ENCODE measurements at regions not wholly inside any gene's neighbourhood (a gene's known extent, or its start where the extent isn't known, plus 50 kb on each side); places are given as distances from the start of the nearest gene placed in this dataset.

DNA sequence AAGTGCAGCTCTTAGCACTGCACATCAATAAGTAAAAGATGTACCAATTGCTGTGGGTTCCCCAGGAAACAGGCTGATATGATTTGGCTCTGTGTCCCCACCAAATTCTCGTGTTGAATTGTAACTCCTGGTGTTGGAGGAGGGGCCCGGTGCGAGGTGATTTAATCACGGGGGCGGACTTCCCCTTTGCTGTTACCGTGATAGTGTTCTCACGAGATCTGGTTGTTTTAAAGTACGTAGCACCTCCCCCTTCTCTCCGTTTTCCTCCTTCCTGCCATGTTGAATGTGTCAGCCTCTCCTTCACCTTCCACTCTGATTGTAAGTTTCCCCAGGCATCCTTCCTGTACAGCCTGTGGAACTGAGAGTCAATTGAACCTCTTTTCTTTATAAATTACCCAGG is 93.2 kb upstream of the ACTBL2 start:
- no peak for DNase-seq
- H3K27ac ChIP-seq = no peak overlapping the region
- TF ChIP-seq, protein P1, sequence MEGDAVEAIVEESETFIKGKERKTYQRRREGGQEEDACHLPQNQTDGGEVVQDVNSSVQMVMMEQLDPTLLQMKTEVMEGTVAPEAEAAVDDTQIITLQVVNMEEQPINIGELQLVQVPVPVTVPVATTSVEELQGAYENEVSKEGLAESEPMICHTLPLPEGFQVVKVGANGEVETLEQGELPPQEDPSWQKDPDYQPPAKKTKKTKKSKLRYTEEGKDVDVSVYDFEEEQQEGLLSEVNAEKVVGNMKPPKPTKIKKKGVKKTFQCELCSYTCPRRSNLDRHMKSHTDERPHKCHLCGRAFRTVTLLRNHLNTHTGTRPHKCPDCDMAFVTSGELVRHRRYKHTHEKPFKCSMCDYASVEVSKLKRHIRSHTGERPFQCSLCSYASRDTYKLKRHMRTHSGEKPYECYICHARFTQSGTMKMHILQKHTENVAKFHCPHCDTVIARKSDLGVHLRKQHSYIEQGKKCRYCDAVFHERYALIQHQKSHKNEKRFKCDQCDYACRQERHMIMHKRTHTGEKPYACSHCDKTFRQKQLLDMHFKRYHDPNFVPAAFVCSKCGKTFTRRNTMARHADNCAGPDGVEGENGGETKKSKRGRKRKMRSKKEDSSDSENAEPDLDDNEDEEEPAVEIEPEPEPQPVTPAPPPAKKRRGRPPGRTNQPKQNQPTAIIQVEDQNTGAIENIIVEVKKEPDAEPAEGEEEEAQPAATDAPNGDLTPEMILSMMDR (IDR thresholded peaks at IDR 0.05) = no peak
- no peak overlapping the region for H3K4me3 ChIP-seq
- H3K36me3 ChIP-seq = no peaks in the 10 kb centered on the region
- H3K27me3 ChIP-seq = no peaks in the 10 kb centered on the region
- no peaks in the 10 kb centered on the region for H3K9me3 ChIP-seq
- H3K4me1 ChIP-seq = no peaks in the 10 kb centered on the region
- intact Hi-C loops (cut with DNase I; ENCODE audit: low total_unique reads) = no loop called here

DNA sequence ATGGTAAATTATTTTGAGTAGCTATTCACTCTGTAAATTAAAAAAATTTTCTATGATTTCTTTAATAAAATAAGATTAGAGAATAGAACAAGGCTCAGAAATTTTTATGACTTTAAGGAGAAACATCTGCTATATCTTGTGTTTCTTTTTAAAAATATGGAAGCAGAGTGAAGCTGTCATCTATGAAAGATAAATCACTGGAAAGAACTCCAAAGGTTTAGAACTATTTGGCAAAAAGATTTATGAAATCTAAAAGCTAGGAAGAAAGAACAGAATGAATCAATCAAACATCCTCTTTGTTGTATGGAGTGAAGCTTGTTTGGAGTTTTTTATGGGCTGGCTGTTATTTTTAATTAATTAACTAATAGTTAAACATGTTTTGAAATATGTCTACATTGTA is 89.8 kb upstream of the ACTBL2 start:
- no peak overlapping the region for H3K27ac ChIP-seq
- intact Hi-C loops (cut with DNase I; ENCODE audit: low total_unique reads) = no loop called here
- no peak overlapping the region for H3K4me3 ChIP-seq
- no peaks in the 10 kb centered on the region for H3K27me3 ChIP-seq
- H3K9me3 ChIP-seq = no peaks in the 10 kb centered on the region
- H3K36me3 ChIP-seq = no peaks in the 10 kb centered on the region
- H3K4me1 ChIP-seq = no peaks in the 10 kb centered on the region
- no peak for DNase-seq
- TF ChIP-seq, protein P1 (IDR thresholded peaks at IDR 0.05) = no peak

DNA sequence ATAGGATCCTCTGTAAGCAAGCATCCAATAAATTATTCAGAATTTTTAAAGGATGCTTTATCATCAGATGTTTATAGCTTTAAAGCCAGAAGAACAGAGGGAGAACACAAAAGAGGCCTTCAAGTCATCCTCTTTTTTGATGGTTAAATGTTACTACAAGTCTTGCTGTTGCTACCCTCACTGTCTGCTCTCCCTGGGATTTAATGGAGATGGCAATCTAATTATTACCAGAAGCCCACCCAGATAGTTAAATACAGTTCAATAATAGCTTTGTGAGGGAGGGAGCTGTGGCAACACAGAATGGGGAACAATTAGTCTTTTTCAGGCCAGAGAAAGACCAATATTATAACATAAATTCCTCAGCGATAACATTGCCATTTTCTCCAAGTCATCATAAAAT is 87.0 kb upstream of the ACTBL2 start:
- no peaks in the 10 kb centered on the region for H3K36me3 ChIP-seq
- H3K27ac ChIP-seq = no peak overlapping the region
- DNase-seq = no peak
- H3K4me3 ChIP-seq = no peak overlapping the region
- TF ChIP-seq, protein P1 (IDR thresholded peaks at IDR 0.05) = no peak
- no peaks in the 10 kb centered on the region for H3K27me3 ChIP-seq
- H3K9me3 ChIP-seq = no peaks in the 10 kb centered on the region
- no peaks in the 10 kb centered on the region for H3K4me1 ChIP-seq
- intact Hi-C loops (cut with DNase I; ENCODE audit: low total_unique reads) = no loop called here

DNA sequence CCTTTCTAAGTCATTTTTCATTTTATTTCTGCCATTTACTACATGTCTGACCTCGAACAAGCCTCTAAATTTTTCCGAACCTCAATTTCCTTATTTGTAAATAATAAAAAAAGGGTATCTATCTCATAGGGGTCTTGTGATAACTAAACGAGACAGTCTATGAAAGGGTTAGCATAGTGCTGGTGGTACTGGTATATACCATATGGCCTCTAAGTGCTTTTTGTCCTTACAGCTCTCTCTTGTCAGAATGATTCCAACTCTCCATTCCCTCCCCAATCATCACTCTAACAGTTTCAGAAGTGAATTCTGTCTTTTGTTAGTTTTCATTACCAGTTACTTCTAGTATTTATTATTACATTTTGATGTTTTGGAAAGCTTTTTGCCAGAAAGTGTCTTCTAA is 85.5 kb upstream of the ACTBL2 start:
- Histone ChIP-seq H3K27me3 (no peaks in the 10 kb centered on the region), H3K27ac (no peak overlapping the region), H3K9me3 (no peaks in the 10 kb centered on the region), H3K36me3 (no peaks in the 10 kb centered on the region), H3K4me3 (no peak overlapping the region), H3K4me1 (no peaks in the 10 kb centered on the region)
- no peak for DNase-seq
- TF ChIP-seq, protein P1 (IDR thresholded peaks at IDR 0.05) = no peak
- intact Hi-C loops (cut with DNase I; ENCODE audit: low total_unique reads) = no loop called here

DNA sequence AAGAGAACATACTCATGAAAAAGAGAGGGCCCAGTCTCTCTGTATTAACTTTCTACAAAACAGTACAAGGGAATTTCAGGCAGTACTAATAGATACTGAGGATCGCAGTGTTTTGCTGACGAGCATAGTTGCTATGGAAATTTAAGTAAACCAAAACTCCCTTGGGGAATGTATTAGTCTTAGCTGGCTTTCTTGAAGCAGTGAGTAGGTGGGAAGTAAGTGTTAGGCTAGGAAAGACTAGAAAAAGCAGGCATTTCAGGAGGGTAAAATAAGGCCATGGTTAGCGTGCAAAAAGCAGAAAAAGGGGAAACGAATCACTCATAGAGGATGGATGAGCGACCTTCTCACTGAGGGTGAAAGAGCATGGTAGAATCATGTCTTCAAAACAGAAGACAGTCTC is 84.3 kb upstream of the ACTBL2 start:
- H3K4me1 ChIP-seq = no peaks in the 10 kb centered on the region
- H3K27ac ChIP-seq = no peak overlapping the region
- no peak for DNase-seq
- intact Hi-C loops (cut with DNase I; ENCODE audit: low total_unique reads) = no loop called here
- no peaks in the 10 kb centered on the region for H3K27me3 ChIP-seq
- H3K9me3 ChIP-seq = no peaks in the 10 kb centered on the region
- H3K4me3 ChIP-seq = no peak overlapping the region
- TF ChIP-seq, protein P1 (IDR thresholded peaks at IDR 0.05) = no peak
- H3K36me3 ChIP-seq = no peaks in the 10 kb centered on the region

DNA sequence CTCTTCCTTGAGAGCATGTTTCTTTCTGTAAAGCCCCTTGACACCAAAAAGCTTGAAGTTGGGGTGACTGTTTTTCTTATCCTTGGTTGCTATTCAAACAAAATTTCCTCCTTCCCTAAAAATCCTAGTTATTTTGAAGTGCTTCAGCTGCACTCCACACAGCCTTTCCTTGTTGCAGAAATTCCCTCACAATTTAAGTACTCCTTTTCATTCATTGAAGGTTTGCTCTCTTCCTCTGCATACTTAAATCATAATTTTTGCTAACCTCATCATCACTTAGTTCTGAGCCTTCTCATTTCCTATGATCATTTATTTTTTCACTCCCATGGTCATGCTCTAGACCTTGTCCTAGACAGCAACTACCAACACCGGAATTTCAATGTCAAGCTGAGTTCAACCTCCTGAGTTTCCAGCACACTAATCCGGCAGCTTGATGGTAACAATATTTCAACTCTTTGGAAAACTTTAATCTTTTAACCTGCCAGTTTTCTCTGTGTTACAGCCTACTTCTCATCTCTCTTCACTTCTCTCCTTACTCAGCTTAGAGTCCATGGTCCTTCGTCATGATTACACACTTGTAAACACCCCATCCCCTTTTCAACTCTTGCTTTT is 78.7 kb upstream of the ACTBL2 start:
- intact Hi-C loops (cut with DNase I; ENCODE audit: low total_unique reads) = no loop called here
- no peak for DNase-seq
- TF ChIP-seq, protein P1 (IDR thresholded peaks at IDR 0.05) = no peak
- H3K4me1 ChIP-seq = no peaks in the 10 kb centered on the region
- H3K36me3 ChIP-seq = no peaks in the 10 kb centered on the region
- no peaks in the 10 kb centered on the region for H3K9me3 ChIP-seq
- H3K27me3 ChIP-seq = no peaks in the 10 kb centered on the region
- H3K27ac ChIP-seq = no peak overlapping the region
- no peak overlapping the region for H3K4me3 ChIP-seq

All from tibial artery (tissue), 4 donors.